Testis (tissue), 2 donors: ENCODE measurements at regions not wholly inside any gene's neighbourhood (a gene's known extent, or its start where the extent isn't known, plus 50 kb on each side); places are given as distances from the start of the nearest gene placed in this dataset.

Experiments
- CTCF ChIP-seq, 3 experiments: fragments of 450-650 bp in 2 of 3; fragments of 200-600 bp in 1 of 3; sonication (generic) in 1 of 3; IDR thresholded peaks; one replicate each; pipeline ENCODE4 v1.5.1; 2016 to 2019; ENCODE audit warnings: antibody characterized with exemption in 3 of 3, mild to moderate bottlenecking in 2 of 3, moderate library complexity in 1 of 3
- POLR2A ChIP-seq: fragments of 450-650 bp; IDR thresholded peaks from one replicate; pipeline ENCODE4 v1.6.1; 2017; ENCODE audit warnings: antibody characterized with exemption, mild to moderate bottlenecking, moderate library complexity

GRCh38 chr20:63130658-63131577 lies 85.0 kb downstream of the YTHDF1 start:
- no peak for TF ChIP-seq CTCF (IDR thresholded peaks at IDR 0.05)
- TF ChIP-seq POLR2A, result no peak
